Tibial nerve (tissue), 4 donors: ENCODE measurements at regions not wholly inside any gene's neighbourhood (a gene's known extent, or its start where the extent isn't known, plus 50 kb on each side); places are given as distances from the start of the nearest gene placed in this dataset.

Source experiments
- DNase-seq, 2 donors: peaks; one replicate each; pipeline ENCODE4 v3.0.0-alpha.2; 2019; ENCODE audit warnings: low spot score in 2 of 2
- H3K27ac ChIP-seq, 4 donors: fragments of 200-600 bp; sonication (generic) in 3 of 4; one replicate each; pipeline ENCODE4 v1.5.1; 2017 to 2019; ENCODE audit warnings: mild to moderate bottlenecking in 1 of 4
- H3K27me3 ChIP-seq, 2 donors: fragments of 200-600 bp; sonication (generic) in 1 of 2; one replicate each; pipeline versions ENCODE4 v1.5.1 to v1.6.0; 2017 to 2019
- H3K36me3 ChIP-seq, 3 donors: fragments of 200-600 bp; sonication (generic); one replicate each; pipeline ENCODE4 v1.5.1; 2018 to 2019
- H3K4me1 ChIP-seq, 4 donors: fragments of 200-600 bp; sonication (generic) in 3 of 4; one replicate each; pipeline ENCODE4 v1.5.1; 2017 to 2019
- H3K4me3 ChIP-seq, 4 donors: fragments of 200-600 bp; sonication (generic) in 3 of 4; one replicate each; pipeline ENCODE4 v1.5.1; 2017 to 2019; ENCODE audit warnings: mild to moderate bottlenecking in 1 of 4, moderate library complexity in 1 of 4
- H3K9me3 ChIP-seq, 4 donors: fragments of 200-600 bp; sonication (generic) in 3 of 4; one replicate each; pipeline ENCODE4 v1.5.1; 2017 to 2019
- CTCF ChIP-seq, 5 experiments: fragments of 200-600 bp in 3 of 5; fragments of 450-650 bp in 2 of 5; sonication (generic) in 3 of 5; IDR thresholded peaks; one replicate each; pipeline ENCODE4 v1.5.1; 2016 to 2019; ENCODE audit warnings: antibody characterized with exemption in 5 of 5, mild to moderate bottlenecking in 3 of 5, moderate library complexity in 2 of 5
- EP300 ChIP-seq, 2 donors: sonication (generic); formaldehyde crosslinking; IDR thresholded peaks; one replicate each; pipeline ENCODE4 v1.6.1; 2017; ENCODE audit warnings: antibody characterized with exemption in 2 of 2, mild to moderate bottlenecking in 1 of 2
- POLR2A ChIP-seq, 2 donors: fragments of 450-650 bp; IDR thresholded peaks; one replicate each; pipeline ENCODE4 v1.6.1; 2017; ENCODE audit warnings: antibody characterized with exemption in 2 of 2, mild to moderate bottlenecking in 2 of 2, moderate library complexity in 2 of 2
- WGBS, 2 donors: methylation state at CpG; one replicate each; pipeline ENCODE4 v1.1.5; 2018; 5-methylcytosine and 5-hydroxymethylcytosine counted together

- no peak for DNase-seq
- Histone ChIP-seq H3K9me3 (peaks cover 0 to 17% (median 0%) of the 10 kb centered on the region in 4 donors), H3K36me3 (no peaks in the 10 kb centered on the region), H3K27me3 (no peaks in the 10 kb centered on the region), H3K4me1 (no peaks in the 10 kb centered on the region), H3K4me3 (no peak overlapping the region), H3K27ac (no peak overlapping the region)
- no peak for TF ChIP-seq EP300 (IDR thresholded peaks at IDR 0.05)
- TF ChIP-seq POLR2A (IDR thresholded peaks at IDR 0.05) = no peak
- no peak for TF ChIP-seq CTCF (IDR thresholded peaks at IDR 0.05)
- 89 to 93% methylated on average over 15 of the region's 15 CpGs for WGBS, 2 donors
Observed at GRCh38 chr19:29454109-29454508, 71.7 kb upstream of the VSTM2B start.

DNA sequence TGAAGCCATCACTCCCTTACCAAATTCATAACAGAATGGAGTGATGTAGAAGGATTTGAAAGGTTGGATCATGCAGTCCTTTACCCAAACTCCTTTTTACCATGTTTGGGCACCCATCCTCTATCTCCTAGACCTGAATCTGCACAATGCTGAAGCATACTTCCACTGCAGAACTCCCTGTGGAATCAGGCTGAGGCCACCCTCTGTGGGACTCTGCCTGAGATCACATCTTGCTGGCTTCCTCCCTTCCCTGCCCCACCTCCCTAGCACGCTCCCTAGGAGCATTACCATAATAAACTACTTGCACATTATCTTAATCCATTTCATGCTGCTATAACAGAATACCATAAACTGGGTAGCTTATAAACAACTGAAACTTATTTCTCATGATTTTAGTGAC lies 68.4 kb upstream of the VSTM2B start:
- Histone ChIP-seq H3K9me3 (peaks cover 0 to 11% (median 0%) of the 10 kb centered on the region in 4 donors), H3K4me1 (no peaks in the 10 kb centered on the region), H3K4me3 (no peak overlapping the region), H3K27me3 (no peaks in the 10 kb centered on the region), H3K36me3 (no peaks in the 10 kb centered on the region), H3K27ac (no peak overlapping the region)
- DNase-seq = no peak
- 70 to 93% methylated on average over 1 of the region's 1 CpG for WGBS, 2 donors
- TF ChIP-seq EP300 (IDR thresholded peaks at IDR 0.05) (no peak), CTCF (IDR thresholded peaks at IDR 0.05) (no peak), POLR2A (IDR thresholded peaks at IDR 0.05) (no peak)

GRCh38 chr19:29467824-29468401 lies 57.9 kb upstream of the VSTM2B start:
- 63 to 66% methylated on average over 5 of the region's 5 CpGs for WGBS, 2 donors
- no peaks in the 10 kb centered on the region for H3K27me3 ChIP-seq
- H3K4me1 ChIP-seq = no peaks in the 10 kb centered on the region
- no peak for TF ChIP-seq EP300 (IDR thresholded peaks at IDR 0.05)
- no peak for TF ChIP-seq POLR2A (IDR thresholded peaks at IDR 0.05)
- no peak for TF ChIP-seq CTCF (IDR thresholded peaks at IDR 0.05)
- peaks cover 0 to 10% (median 0%) of the 10 kb centered on the region in 4 donors for H3K9me3 ChIP-seq
- H3K4me3 ChIP-seq = no peak overlapping the region
- H3K27ac ChIP-seq = no peak overlapping the region
- H3K36me3 ChIP-seq = no peaks in the 10 kb centered on the region
- DNase-seq = no peak

GRCh38 chr19:29475469-29475868 lies 50.3 kb upstream of the VSTM2B start:
- Histone ChIP-seq H3K4me3 (no peak overlapping the region), H3K9me3 (peaks cover 0 to 2% (median 0%) of the 10 kb centered on the region in 4 donors), H3K27me3 (no peaks in the 10 kb centered on the region), H3K36me3 (no peaks in the 10 kb centered on the region), H3K27ac (no peak overlapping the region), H3K4me1 (no peaks in the 10 kb centered on the region)
- TF ChIP-seq POLR2A (IDR thresholded peaks at IDR 0.05) (no peak), EP300 (IDR thresholded peaks at IDR 0.05) (no peak), CTCF (IDR thresholded peaks at IDR 0.05) (no peak)
- WGBS, 2 donors = 78 to 79% methylated on average over 12 of the region's 12 CpGs
- no peak for DNase-seq
